PFSK-1 (cell line): ENCODE measurements at regions not wholly inside any gene's neighbourhood (a gene's known extent, or its start where the extent isn't known, plus 50 kb on each side); places are given as distances from the start of the nearest gene placed in this dataset.

Source experiments
- POLR2AphosphoS5 ChIP-seq: IDR thresholded peaks from 2 replicates; pipeline ENCODE4 v1.6.1; 2012; ENCODE audit warnings: low read depth, mild to moderate bottlenecking, control low read depth, low read length, moderate library complexity
- TAF1 ChIP-seq: IDR thresholded peaks from 2 replicates; pipeline ENCODE4 v1.6.1; 2012; ENCODE audit warnings: low read length, control low read depth, borderline replicate concordance; ENCODE audit not compliant: insufficient read depth

DNA sequence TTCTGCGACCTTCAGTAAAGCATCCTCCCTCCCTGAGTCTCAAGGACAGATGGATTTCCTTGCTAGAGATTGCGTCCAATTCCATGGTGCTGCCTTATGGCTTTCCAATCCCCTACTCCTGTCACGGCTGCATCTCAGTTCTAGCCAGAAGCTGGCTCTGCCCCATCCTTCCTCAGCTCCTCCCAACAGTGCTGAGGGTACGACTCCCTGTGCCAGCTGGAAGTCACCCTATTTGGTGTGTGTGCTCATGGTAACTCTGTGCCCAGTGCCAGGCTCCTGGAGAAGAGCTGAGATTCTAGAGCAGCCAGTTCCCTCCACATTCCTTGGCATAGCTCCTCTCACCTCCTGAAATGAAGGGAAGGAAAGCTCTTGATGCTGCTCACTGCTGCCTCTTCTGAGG lies 185.0 kb upstream of the PODXL start:
- TF ChIP-seq POLR2AphosphoS5 = no peak
- no peak for TF ChIP-seq TAF1
